Choroid plexus epithelial cell (primary cell): ENCODE measurements at regions not wholly inside any gene's neighbourhood (a gene's known extent, or its start where the extent isn't known, plus 50 kb on each side); places are given as distances from the start of the nearest gene placed in this dataset.
A peak's percentile ranks its signal among the peaks of the same experiment; 100 is the strongest.
"Not testable (repeated sequence)": the region's sequence is repeated elsewhere in the genome, so short reads cannot be mapped to it uniquely, and the experiment has no call there.

Experiments
- DNase-seq: peaks from one replicate; pipeline ENCODE4 v3.0.0-alpha.2; 2010; ENCODE audit warnings: low read depth
- H3K4me3 ChIP-seq: 2 replicates; pipeline ENCODE4 v1.5.1; 2011; ENCODE audit warnings: low read depth, mild to moderate bottlenecking, control low read depth, low read length, moderate library complexity
- TF ChIP-seq, protein P1 (sequence below): conservative IDR thresholded peaks from 2 replicates; pipeline ENCODE4 v1.5.1; 2011; ENCODE audit warnings: low read depth, mild to moderate bottlenecking, control low read depth, inconsistent platforms, low read length, moderate library complexity

DNA sequence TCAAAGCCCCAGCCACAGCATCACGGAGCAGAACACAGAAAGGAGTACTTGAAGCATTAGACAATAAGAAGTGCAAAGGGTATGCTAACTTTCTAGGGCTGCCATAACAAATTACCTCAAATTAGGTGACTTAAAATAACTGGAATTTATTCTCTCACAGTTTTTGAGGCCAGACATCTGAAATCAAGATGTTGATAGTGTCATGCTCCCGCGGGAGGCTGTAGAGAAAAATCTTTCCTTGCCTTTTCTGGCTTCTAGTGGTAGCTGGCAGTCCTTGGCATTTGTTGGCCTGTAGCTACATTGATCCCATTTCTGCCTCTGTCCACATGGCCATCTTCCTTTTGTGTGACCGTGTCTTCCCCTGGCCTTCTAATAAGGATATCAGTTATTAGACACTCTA lies 51.9 kb upstream of the SPDL1 start:
- TF ChIP-seq, protein P1, sequence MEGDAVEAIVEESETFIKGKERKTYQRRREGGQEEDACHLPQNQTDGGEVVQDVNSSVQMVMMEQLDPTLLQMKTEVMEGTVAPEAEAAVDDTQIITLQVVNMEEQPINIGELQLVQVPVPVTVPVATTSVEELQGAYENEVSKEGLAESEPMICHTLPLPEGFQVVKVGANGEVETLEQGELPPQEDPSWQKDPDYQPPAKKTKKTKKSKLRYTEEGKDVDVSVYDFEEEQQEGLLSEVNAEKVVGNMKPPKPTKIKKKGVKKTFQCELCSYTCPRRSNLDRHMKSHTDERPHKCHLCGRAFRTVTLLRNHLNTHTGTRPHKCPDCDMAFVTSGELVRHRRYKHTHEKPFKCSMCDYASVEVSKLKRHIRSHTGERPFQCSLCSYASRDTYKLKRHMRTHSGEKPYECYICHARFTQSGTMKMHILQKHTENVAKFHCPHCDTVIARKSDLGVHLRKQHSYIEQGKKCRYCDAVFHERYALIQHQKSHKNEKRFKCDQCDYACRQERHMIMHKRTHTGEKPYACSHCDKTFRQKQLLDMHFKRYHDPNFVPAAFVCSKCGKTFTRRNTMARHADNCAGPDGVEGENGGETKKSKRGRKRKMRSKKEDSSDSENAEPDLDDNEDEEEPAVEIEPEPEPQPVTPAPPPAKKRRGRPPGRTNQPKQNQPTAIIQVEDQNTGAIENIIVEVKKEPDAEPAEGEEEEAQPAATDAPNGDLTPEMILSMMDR: no peak
- H3K4me3 ChIP-seq: no peak overlapping the region
- DNase-seq: no peak

DNA sequence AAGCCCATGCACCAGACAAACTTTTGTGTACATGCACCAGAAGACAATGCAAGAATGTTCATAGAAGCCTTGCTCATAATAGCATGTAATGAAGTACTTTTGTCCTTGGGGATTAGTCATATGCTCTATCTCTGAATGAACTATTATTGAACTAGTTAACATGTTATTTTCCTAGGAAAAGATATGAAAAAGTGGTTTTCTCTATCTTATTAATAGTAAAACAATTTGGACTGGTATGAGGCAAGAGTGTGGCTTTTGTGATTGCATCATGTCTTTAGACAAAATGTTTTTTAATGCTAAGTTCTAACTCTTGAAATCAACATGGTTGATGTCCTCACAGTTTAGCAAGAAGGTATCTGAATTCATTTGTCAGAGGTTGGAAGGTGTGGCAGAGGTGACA lies 55.7 kb upstream of the SPDL1 start:
- TF ChIP-seq, protein P1: no peak
- H3K4me3 ChIP-seq: no peak overlapping the region
- DNase-seq: peak; percentile 5

DNA sequence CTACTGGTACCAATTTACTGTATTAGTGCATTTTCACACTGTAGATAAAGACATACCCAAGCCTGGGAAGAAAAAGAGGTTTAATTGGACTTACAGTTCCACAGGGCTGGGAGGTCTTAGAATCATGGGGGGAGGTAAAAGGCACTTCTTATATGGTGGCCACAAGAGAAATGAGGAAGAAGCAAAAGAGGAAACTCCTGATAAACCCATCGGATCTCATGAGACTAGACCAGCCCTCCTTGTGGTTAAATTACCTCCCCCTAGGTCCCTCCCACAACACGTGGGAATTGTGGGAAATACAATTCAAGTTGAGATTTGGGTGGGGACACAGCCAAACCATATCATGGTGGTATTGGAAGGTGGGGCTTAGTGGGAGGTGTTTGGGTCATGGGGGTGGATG lies 56.5 kb upstream of the SPDL1 start:
- no peak for DNase-seq
- no peak overlapping the region for H3K4me3 ChIP-seq
- TF ChIP-seq, protein P1: no peak

DNA sequence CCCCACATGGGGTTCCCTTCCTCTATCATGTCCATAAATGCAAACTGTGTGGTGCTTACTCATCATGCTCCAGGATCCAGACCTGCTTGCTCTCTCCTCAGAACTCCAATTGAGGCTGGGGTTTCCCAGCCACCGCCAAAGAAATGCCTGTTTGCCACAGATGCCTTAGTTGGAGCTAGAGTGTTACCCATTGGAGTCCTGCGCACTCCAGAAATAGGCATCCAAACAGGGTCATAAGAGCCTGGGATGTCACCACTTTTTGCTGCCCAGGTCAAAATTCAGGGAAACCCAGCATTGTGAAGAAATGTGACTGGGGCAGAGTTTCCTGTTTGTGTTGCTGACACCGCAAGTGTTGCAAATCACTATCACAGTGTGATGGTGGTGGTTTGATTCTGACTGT lies 60.7 kb upstream of the SPDL1 start:
- TF ChIP-seq, protein P1: no peak
- no peak for DNase-seq
- no peak overlapping the region for H3K4me3 ChIP-seq

DNA sequence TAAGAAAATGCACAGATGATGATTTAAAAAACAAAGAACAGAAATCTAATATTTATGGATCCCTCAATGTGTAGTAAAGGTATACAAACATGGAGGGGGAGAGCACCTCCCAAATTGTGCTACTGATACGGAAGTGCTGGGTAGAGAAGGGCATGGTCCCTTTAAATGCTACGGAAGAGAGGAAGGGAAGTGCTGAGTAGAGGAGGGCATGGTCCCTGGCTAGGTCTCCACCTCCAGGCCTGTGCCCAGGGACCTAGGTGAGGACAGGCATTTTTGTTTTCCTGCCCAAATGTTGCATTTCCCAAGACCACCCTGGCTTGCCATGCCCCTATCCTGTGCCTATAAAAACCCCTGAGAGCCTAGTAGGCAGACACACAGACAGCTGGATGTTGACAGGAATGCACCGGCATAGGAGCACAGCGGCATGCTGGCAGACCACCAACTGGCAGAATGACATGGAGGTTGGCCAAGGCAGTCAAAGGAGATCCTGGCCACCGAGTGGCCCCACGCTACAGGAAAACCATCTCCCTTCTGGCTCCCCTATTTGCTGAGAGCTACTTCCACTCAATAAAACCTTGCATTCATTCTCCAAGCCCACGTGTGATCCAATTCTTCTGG lies 62.1 kb upstream of the SPDL1 start:
- peak; percentile 2 for DNase-seq
- H3K4me3 ChIP-seq: no peak overlapping the region
- TF ChIP-seq, protein P1: no peak

DNA sequence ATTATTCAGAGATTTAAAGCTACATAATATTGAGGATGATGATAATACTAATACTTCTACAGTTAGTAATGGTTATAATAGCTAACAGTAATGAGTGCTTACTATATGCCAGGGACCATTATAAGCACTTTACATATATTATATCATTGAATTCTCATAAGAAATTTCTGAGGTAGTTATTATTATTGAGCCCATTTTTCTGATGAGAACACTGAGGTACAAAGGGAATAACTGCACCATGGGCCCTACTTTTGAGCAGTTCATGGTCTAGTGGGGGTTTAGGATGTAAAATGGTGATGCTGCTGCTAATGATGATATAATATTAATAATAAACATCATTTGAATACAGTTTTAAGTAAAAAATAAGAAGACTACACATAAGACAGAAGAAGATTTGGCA lies 64.2 kb upstream of the SPDL1 start:
- TF ChIP-seq, protein P1: no peak
- H3K4me3 ChIP-seq: no peak overlapping the region
- no peak for DNase-seq

DNA sequence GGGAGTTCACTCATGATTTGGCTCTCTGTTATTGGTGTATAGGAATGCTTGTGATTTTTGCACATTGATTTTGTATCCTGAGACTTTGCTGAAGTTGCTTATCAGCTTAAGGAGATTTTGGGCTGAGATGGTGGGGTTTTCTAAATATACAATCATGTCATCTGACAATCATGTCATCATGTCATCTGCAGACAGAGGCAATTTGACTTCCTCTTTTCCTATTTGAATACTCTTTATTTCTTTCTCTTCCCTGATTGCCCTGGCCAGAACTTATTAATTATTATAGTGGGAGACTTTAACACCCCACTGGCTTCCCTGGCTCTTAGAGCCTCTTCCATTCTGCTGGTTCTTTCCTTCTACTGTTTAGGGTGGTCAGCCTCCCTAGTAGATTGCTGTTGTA lies 64.8 kb upstream of the SPDL1 start:
- not testable (repeated sequence) for DNase-seq

More for the DNA sequence above, 64.8 kb upstream of the SPDL1 start:
- not testable (repeated sequence) for H3K4me3 ChIP-seq
